OCI-LY7 (cell line): ENCODE measurements at regions not wholly inside any gene's neighbourhood (a gene's known extent, or its start where the extent isn't known, plus 50 kb on each side); places are given as distances from the start of the nearest gene placed in this dataset.

Experiments
- BruUV-seq: library from RNA; stranded (reverse); fragments of 400-500 nt; replicated peaks from 2 replicates; lab custom pipeline; 2021; lab: Mats Ljungman, UMichigan
- CTCF ChIA-PET: fragments of 300-600 bp; sonication (Branson Sonifier 250); formaldehyde crosslinking; loops from one replicate; lab custom pipeline; 2022; ENCODE audit warnings: antibody characterized with exemption; ENCODE audit not compliant: unreplicated experiment; lab: Charles Lee
- POLR2A ChIA-PET: fragments of 300-600 bp; sonication (Branson Sonifier 250); formaldehyde crosslinking; loops from one replicate; lab custom pipeline; 2022; ENCODE audit warnings: antibody characterized with exemption; lab: Charles Lee
- DNase-seq: peaks from one replicate; pipeline ENCODE4 v3.0.0-alpha.2; 2015; ENCODE audit warnings: low spot score
- H2AFZ ChIP-seq: fragments of 200-600 bp; sonication (generic), shearing (Covaris generic); 2 replicates; pipeline ENCODE4 v1.6.1; 2014; ENCODE audit warnings: mild to moderate bottlenecking, antibody characterized with exemption, low read length, moderate library complexity
- H3K27ac ChIP-seq: fragments of 200-600 bp; sonication (generic); 2 replicates; pipeline ENCODE4 v1.5.1; 2014; ENCODE audit warnings: mixed run types, low read depth, mild to moderate bottlenecking, moderate library complexity, low read length, inconsistent platforms; ENCODE audit not compliant: poor library complexity, severe bottlenecking
- H3K36me3 ChIP-seq: fragments of 200-600 bp; sonication (generic); 2 replicates; pipeline ENCODE4 v1.6.1; 2014; ENCODE audit warnings: mild to moderate bottlenecking, antibody characterized with exemption, low read length, moderate library complexity, mixed read lengths; ENCODE audit not compliant: insufficient read depth
- H3K4me1 ChIP-seq: fragments of 200-600 bp; sonication (generic); 2 replicates; pipeline ENCODE4 v1.5.1; 2014; ENCODE audit warnings: mild to moderate bottlenecking, low read length; ENCODE audit not compliant: insufficient read depth, poor library complexity, severe bottlenecking
- H3K4me2 ChIP-seq: fragments of 200-600 bp; sonication (generic); 2 replicates; pipeline ENCODE4 v1.6.1; 2014; ENCODE audit warnings: mild to moderate bottlenecking, low read length
- H3K4me3 ChIP-seq: fragments of 200-600 bp; sonication (generic); 2 replicates; pipeline ENCODE4 v1.5.1; 2014; ENCODE audit warnings: mild to moderate bottlenecking, low read depth, low read length; ENCODE audit not compliant: poor library complexity, severe bottlenecking
- H3K79me2 ChIP-seq: fragments of 200-600 bp; sonication (generic); 2 replicates; pipeline ENCODE4 v1.6.1; 2016; ENCODE audit warnings: low read depth, mild to moderate bottlenecking, low read length, moderate library complexity, mixed read lengths; ENCODE audit not compliant: insufficient read depth
- H3K9me2 ChIP-seq: fragments of 200-600 bp; sonication (generic); 2 replicates; pipeline ENCODE4 v1.6.1; 2016; ENCODE audit warnings: mild to moderate bottlenecking, low read length, mixed read lengths; ENCODE audit not compliant: insufficient read depth
- H3K9me3 ChIP-seq: fragments of 200-600 bp; sonication (generic); 2 replicates; pipeline ENCODE4 v1.6.1; 2014; ENCODE audit warnings: mild to moderate bottlenecking, mixed run types, low read length, mixed read lengths
- H4K20me1 ChIP-seq: fragments of 200-600 bp; sonication (generic); 2 replicates; pipeline ENCODE4 v1.6.1; 2014; ENCODE audit warnings: mild to moderate bottlenecking, antibody characterized with exemption, low read length, moderate library complexity, mixed read lengths; ENCODE audit not compliant: insufficient read depth
- CTCF ChIP-seq: fragments of 200-600 bp; sonication (generic); conservative IDR thresholded peaks from 2 replicates; pipeline ENCODE4 v1.5.1; 2014; ENCODE audit warnings: mild to moderate bottlenecking, antibody characterized with exemption, low read length, moderate library complexity, mixed read lengths
- EZH2phosphoT487 ChIP-seq: fragments of 200-600 bp; sonication (generic); IDR thresholded peaks from 2 replicates; pipeline ENCODE4 v1.6.1; 2018; ENCODE audit warnings: low read depth, borderline replicate concordance, mild to moderate bottlenecking, mixed run types, antibody characterized with exemption, low read length, moderate library complexity, mixed read lengths
- intact Hi-C: fragments of 100-400 bp; cut with micrococcal nuclease; formaldehyde crosslinking; loops from one replicate; pipeline ENCODE4 v1.10.0; 2022; ENCODE audit not compliant: unreplicated experiment

GRCh38 chr2:160792837-160793236, 299.2 kb upstream of the RBMS1 start:
- no peaks in the 10 kb centered on the region for H3K9me2 ChIP-seq
- intact Hi-C loops = no loop called here
- DNase-seq = no peak
- H2AFZ ChIP-seq = no peak overlapping the region
- no peaks in the 10 kb centered on the region for H3K36me3 ChIP-seq
- no peak overlapping the region for H3K27ac ChIP-seq
- POLR2A ChIA-PET = no interaction called here
- no peaks in the 10 kb centered on the region for H3K4me1 ChIP-seq
- no peak overlapping the region for H3K4me2 ChIP-seq
- no peaks in the 10 kb centered on the region for H4K20me1 ChIP-seq
- BruUV-seq = no TSS peak
- H3K4me3 ChIP-seq = no peak overlapping the region
- H3K79me2 ChIP-seq = no peaks in the 10 kb centered on the region
- CTCF ChIA-PET = no interaction called here
- TF ChIP-seq CTCF (no peak), EZH2phosphoT487 (no peak)
- H3K9me3 ChIP-seq = no peaks in the 10 kb centered on the region

- H3K9me2 ChIP-seq = no peaks in the 10 kb centered on the region
- H2AFZ ChIP-seq = no peak overlapping the region
- no peak for DNase-seq
- no peaks in the 10 kb centered on the region for H3K36me3 ChIP-seq
- no TSS peak for BruUV-seq
- intact Hi-C loops = no loop called here
- no peaks in the 10 kb centered on the region for H3K79me2 ChIP-seq
- POLR2A ChIA-PET = no interaction called here
- no peak overlapping the region for H3K4me3 ChIP-seq
- no peak overlapping the region for H3K27ac ChIP-seq
- TF ChIP-seq CTCF (no peak), EZH2phosphoT487 (no peak)
- H4K20me1 ChIP-seq = no peaks in the 10 kb centered on the region
- H3K4me2 ChIP-seq = no peak overlapping the region
- no peaks in the 10 kb centered on the region for H3K9me3 ChIP-seq
- no peaks in the 10 kb centered on the region for H3K4me1 ChIP-seq
- CTCF ChIA-PET = no interaction called here
These were observed 301.3 kb upstream of the RBMS1 start for GRCh38 chr2:160794926-160795325.

- no peak for DNase-seq
- ChIA-PET POLR2A (no interaction called here), CTCF (no interaction called here)
- Histone ChIP-seq H3K79me2 (no peaks in the 10 kb centered on the region), H2AFZ (no peak overlapping the region), H3K4me2 (no peak overlapping the region), H3K4me1 (no peaks in the 10 kb centered on the region), H3K4me3 (no peak overlapping the region), H3K27ac (no peak overlapping the region), H3K36me3 (no peaks in the 10 kb centered on the region), H3K9me2 (no peaks in the 10 kb centered on the region), H4K20me1 (no peaks in the 10 kb centered on the region), H3K9me3 (no peaks in the 10 kb centered on the region)
- intact Hi-C loops = no loop called here
- TF ChIP-seq CTCF (no peak), EZH2phosphoT487 (no peak)
- no TSS peak for BruUV-seq
These were observed 310.3 kb upstream of the RBMS1 start for GRCh38 chr2:160803881-160804280.
